LNCAP (cell line): ENCODE measurements at regions not wholly inside any gene's neighbourhood (a gene's known extent, or its start where the extent isn't known, plus 50 kb on each side); places are given as distances from the start of the nearest gene placed in this dataset.

Experiments
- CTCF ChIP-seq: fragments of 450-650 bp; IDR thresholded peaks from 2 replicates; pipeline ENCODE4 v1.5.1; 2017; ENCODE audit warnings: mild to moderate bottlenecking

GRCh38 chr18:66280470-66280869 is 323.4 kb downstream of the CDH19 start:
- no peak for TF ChIP-seq CTCF

- no peak for TF ChIP-seq CTCF
Observed at GRCh38 chr18:66271962-66272361, 331.9 kb downstream of the CDH19 start.

GRCh38 chr18:66264130-66264529 is 339.8 kb downstream of the CDH19 start:
- TF ChIP-seq CTCF = no peak

GRCh38 chr18:66254121-66254520 is 349.8 kb downstream of the CDH19 start:
- no peak for TF ChIP-seq CTCF

GRCh38 chr18:66252703-66253102 is 351.2 kb downstream of the CDH19 start:
- TF ChIP-seq CTCF = no peak

GRCh38 chr18:66235206-66235605 is 368.7 kb downstream of the CDH19 start:
- no peak for TF ChIP-seq CTCF

GRCh38 chr18:66226782-66227181 is 377.1 kb downstream of the CDH19 start:
- no peak for TF ChIP-seq CTCF

- no peak for TF ChIP-seq CTCF
Observed at GRCh38 chr18:66222174-66222573, 381.7 kb downstream of the CDH19 start.
